ENCODE measurements at regions not wholly inside any gene's neighbourhood (a gene's known extent, or its start where the extent isn't known, plus 50 kb on each side); places are given as distances from the start of the nearest gene placed in this dataset.
"Not testable (repeated sequence)": the region's sequence is repeated elsewhere in the genome, so short reads cannot be mapped to it uniquely, and the experiment has no call there.

DNA sequence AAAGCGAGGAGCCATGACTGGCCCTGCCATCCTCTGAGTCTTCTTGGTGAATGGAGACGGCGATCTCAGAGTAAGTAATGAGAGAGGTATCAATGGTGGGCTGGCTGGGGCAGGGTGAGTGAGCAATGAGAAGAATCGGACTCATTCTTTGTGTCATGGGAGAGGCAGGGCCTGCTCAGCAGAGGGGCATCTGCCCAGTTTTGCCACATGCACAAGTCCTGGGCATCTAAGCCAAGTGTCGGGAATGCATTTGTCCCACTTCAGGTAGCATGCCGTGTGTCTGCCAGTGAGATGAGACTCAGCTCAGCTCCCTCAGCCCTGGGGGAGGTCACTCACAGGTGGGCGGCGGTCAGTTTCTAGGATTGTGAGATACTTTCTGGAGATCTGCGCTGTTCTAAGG, 791.0 kb upstream of the RAB6C start:
- DNase-seq = no peak

DNA sequence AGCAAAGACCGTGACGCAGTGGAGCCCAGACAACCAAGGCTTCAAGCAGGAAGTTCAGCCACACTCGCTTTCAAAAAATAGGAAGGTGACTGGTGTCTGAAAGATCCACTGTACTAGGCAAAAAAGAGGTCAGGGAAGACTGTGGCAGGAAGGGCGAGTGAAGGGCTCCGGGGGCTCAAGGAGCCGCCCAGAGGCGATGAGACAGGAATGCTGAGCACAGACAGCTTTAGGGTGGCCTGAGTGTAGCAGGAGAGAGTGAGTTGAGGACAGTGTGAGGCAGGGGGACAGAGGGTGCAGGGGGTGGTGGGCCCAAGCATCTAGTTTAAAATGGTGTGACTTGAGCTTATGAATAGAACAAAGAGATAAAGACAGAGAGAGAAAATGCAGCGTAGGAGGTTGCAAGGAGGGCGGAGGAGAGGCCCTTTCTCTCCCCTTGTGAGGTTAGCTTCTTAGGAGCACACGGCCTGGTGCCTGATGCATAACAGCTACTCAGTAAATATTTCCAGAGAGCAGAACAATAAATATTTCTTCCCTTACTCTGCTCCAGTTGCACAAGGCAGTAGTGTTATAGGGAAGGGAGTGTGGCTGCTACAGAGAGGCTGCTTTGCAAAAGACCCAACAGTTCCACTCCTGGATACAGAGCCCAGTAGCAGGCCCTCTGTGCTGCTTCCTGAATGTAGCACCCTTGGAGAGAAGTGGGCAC, 789.7 kb upstream of the RAB6C start:
- no peak for DNase-seq

DNA sequence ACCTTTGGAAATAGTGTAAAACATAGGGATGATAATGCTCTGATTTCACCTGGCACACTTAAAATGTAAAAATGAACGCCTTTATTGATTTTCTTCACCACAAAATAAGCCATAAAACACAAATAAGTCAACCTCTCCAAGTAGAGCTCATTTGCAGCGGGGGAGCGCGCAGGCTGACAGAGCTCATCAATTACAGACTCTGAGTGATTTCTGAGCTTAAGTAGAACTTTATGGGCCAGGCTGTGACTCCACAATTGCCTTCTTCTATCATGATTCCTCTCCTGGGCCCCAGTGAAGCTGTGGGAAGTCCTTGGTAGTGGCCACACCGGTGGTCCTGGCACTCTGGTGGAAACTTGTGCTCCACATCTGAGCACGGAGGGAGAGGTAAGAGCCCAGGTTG, 789.0 kb upstream of the RAB6C start:
- DNase-seq = no peak

DNA sequence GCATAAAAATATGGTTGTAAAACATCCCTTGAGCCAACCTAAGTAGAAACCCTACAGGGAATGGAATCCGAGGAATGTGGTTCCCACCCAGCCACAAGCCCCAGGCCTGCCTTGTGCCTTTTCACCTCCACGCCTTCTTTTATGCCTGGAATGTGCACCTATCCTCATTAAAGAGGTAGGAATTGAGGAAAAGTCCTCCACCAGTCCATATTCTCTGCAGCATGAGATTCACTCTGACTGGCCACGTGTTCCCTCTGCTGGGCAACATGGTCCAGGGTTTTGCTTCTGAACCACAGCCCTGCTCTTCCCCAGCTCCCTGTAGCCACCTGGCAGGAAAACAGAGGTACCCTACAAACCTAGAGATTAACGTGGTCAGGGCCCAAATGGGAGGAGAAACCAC, 787.9 kb upstream of the RAB6C start:
- no peak for DNase-seq

DNA sequence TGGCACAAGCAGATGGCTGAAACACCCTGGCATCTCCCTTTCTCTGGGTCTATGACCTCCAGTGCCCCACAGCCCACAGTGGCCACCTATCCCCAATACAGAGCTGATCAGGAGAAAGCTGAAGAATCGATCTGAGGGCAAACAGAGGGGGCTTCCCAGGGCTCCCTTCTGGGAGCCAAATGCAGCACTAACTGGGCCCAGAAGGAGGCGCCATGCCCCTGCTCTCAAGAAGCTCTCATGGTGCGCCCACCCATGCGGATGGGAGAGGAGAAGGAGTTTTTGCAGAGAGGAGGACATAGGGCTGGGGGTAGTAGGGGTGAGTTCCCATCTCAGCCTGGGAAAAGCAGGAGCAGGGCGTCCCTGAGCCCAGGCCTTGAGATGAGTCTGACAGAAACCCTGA, 787.3 kb upstream of the RAB6C start:
- DNase-seq = no peak

DNA sequence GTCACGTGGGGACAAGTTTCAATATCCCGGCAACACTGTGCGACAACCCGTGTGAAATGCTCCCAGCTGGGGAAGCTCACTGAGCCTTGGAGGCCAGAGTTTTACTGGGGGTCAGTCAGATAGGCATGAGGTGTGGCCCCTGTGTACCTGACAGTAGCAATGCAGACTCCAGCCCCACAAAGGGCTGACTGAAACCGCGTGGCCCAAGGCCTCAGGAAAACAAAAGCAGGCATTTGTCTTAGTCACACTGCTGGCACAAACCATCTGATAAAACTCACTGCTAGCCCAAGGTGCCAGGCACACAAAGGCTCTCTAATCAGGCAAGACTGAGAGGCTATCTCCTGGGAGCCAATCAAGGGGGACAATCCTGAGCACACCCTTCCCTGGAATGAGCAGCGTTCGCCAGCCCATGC, 786.6 kb upstream of the RAB6C start:
- no peak for DNase-seq

DNA sequence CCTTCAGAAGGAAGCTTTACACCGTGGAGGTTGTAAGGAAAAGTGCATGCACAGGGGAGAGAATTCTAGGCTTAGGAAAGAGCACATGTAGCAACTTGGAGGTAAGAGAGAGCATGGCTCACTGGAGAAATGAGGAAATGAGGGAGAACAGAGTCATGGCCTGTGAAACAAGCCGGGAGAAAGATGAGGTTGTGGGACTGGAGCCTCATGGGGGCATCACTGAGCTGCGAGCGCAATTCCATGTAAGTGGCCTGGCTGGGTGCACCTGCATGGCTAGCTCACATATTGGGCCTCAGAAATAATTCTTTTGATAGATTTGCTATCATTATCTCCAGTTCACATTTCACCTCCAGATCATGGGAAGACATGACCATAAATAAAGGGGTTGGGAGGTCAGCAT, 785.5 kb upstream of the RAB6C start:
- DNase-seq = no peak

GRCh38 chr2:129199501-129199900, 780.0 kb upstream of the RAB6C start:
- DNase-seq = no peak

DNA sequence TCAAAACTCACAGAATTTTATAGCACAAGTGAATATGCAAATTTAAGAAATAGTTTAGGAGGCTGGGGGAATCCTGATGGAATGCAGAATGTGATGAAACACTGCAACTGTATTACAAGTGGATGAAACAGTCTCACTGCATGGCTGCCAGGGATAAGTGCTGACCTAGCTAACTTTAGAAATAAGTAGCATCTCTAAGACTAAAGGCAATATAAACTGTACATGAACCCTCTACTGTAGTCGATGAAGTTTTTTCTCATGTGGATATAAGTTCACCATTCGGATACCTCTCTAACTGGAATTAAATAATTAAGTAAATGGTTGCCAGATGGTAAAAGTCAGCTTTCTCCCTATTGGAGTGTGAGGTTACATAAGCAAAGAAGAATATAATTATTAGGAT, 777.8 kb upstream of the RAB6C start:
- no peak for DNase-seq

- no peak for DNase-seq
Observed at GRCh38 chr2:129203331-129203730, 776.1 kb upstream of the RAB6C start.

- DNase-seq = not testable (repeated sequence)
Observed at GRCh38 chr2:129204581-129204980, 774.9 kb upstream of the RAB6C start.

GRCh38 chr2:129205176-129205575, 774.3 kb upstream of the RAB6C start:
- no peak for DNase-seq

DNA sequence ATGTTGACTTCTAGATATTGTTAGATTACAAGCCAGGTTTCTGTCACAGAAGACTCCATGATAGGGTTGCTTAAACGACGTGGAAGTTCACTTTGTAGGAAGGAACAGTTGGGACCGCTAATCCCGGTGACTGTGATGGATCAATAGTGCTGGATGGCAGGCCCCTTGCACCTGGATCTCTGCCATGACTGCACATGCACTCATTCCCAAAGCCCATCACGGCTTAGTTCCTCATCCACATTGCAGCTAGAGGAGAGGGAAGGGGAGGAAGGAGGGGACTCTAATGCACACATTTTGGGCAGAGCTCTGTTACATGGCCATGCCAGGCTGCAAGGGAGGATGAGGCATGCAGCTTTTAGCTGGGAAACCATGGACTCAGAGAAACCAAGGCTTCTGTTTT, 773.7 kb upstream of the RAB6C start:
- DNase-seq = no peak

DNA sequence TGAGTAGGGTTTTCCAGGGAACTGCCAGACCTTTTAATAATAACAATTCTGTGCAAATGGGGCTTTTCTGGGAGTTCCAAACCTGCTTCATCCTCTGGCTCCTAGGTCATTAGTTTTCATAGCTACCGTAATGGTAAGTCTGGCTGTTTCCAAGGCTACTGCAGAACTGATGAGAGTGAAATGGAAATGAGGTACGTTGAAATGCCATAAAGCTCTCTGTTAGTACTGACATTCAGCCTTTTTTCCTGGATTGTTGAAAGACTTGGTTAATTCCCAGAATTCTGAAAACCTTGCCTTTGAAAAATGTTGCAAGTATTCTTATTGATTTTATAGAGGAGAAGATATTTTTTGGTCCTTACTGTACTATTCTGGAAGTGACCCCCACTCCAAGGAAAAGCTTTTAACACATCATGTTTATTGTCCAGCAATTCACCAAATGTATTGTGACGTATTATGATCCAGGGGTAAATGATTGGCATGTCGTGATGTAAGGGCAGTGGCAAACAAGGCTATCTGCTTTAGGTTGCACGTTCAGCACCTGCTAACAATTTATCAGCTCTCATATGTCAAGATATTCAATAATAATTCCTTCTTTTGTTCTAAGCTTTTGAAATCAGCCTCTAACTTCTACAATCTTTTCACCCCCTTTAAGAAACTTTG, 767.0 kb upstream of the RAB6C start:
- no peak for DNase-seq

- no peak for DNase-seq
Observed at GRCh38 chr2:129224022-129224421, 755.4 kb upstream of the RAB6C start.

GRCh38 chr2:129224486-129224885, 755.0 kb upstream of the RAB6C start:
- DNase-seq = no peak

DNA sequence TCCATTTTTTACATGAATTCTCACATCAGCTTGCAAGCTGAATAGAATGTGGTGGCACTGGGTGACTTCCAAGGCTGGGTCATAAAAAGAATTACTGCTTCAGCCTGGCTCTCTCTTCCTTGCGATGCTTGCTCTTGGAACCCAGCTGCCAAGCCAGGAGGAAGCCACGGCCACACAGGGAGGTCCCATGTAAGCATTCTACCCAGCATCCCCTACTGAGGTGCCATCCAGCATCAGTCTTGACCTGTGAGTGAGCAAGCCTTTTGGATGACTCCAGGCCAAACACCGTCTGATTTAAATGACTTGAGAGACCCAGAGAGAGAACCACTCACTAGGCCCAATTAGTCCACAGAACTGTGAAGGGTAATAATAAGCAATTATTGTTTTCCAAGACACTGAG, 750.3 kb upstream of the RAB6C start:
- DNase-seq = no peak

GRCh38 chr2:129229830-129230441, 749.5 kb upstream of the RAB6C start:
- no peak for DNase-seq

DNA sequence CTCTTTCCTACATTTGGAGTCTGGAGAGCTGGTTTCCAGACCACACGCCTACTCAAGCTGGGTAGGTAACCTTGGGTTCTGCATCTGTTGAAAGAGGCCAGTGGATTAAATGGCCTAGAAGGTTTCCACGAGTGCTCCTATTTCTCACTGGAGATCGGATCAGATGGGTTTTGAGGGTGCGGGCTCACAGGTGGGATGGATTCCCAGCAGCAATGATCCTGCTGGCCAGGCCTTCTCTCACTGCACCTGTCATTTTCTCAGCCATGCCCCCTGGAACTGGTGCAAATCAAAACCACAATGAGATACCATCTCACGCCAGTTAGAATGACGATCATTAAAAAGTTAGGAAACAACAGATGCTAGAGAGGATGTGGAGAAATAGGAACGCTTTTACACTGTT, 747.5 kb upstream of the RAB6C start:
- no peak for DNase-seq

DNA sequence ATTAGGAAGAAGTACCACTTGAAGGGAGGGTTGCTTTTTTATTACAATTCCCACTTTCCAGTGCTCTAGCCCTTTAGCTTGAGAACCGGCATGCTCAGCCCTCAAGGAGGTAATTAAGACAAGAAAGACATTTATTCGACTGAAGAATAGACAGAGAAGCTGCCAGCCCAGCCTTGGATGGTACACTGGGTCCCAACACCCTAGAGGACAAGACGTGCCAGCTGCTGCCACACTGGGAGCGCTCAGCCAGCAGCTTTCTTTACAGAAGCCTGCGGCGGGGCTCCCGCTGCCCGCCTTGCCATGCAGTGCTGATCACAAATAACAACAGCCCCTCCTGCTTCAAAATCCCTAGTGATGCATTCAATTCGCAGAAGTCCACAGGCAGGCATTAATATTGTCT, 746.3 kb upstream of the RAB6C start:
- DNase-seq = no peak

GRCh38 chr2:129233751-129234406, 745.6 kb upstream of the RAB6C start:
- DNase-seq = no peak

DNA sequence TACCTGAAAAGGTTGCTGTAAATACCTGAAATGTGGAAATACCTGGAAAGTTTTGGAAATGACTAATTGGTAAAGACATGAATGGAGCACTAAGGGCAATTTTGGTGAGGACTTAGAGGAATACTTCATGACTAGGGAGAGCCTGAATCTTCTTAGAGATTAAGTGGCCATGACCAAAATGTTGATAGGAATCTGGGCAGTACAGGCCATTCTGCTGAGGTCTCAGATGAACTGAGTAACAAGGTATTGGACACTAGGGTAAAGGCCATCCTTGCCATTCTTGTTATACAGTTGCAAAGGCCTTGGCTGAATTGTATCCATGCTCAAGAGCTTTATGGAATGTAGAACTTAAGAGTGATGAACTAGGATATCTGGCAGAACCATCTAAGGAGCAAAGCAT, 742.9 kb upstream of the RAB6C start:
- DNase-seq = no peak

GRCh38 chr2:129237966-129238725, 741.3 kb upstream of the RAB6C start:
- no peak for DNase-seq

Data from 8988T (cell line).